H1 (cell line): ENCODE measurements at regions not wholly inside any gene's neighbourhood (a gene's known extent, or its start where the extent isn't known, plus 50 kb on each side); places are given as distances from the start of the nearest gene placed in this dataset.

Experiments
- EGR1 ChIP-seq: IDR thresholded peaks from 2 replicates; pipeline ENCODE4 v1.6.1; 2011; ENCODE audit warnings: low read depth, low read length, borderline replicate concordance
- ZNF274 ChIP-seq: IDR thresholded peaks from 2 replicates; pipeline ENCODE4 v1.7.0; 2012; ENCODE audit warnings: low read length, borderline replicate concordance; ENCODE audit errors: extremely low read depth
- TF ChIP-seq, protein P1 (sequence below): fragments of 300-600 bp; sonication (generic); IDR thresholded peaks from 2 replicates; pipeline ENCODE4 v1.7.1; 2012; ENCODE audit warnings: low read length, moderate library complexity, mild to moderate bottlenecking, inconsistent platforms; ENCODE audit not compliant: insufficient replicate concordance
- TF ChIP-seq, protein P2 (sequence below): IDR thresholded peaks from 2 replicates; pipeline ENCODE4 v1.6.1; 2011; ENCODE audit warnings: low read depth, mild to moderate bottlenecking, low read length; ENCODE audit not compliant: insufficient read depth

DNA sequence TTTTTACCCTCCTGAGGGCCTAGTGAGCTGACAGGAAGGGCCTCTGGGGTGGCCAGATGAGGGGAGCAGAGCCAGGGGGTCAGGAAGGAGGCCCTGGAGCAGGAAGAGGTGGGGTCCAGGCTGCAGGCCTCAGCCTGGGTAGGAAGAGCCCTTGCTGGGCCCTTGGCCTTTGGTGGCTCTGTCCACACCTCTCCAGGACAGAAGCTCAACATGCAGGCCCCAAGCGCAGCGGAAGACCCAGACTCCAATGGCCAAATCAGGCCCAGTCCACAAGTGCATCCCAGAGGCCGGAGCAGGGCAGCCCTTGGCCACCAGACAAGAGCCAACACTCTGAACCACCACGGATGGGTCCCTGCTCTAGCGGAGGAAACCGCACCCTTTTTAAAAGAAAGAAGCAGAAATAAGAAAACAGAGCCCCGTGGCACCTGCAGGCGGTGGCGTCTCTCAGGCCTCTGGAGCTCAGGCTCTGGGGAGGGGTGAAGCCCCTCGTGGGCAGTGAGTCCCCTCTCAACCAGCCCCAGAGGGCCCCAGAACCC lies 52.8 kb downstream of the FOXL3 start (continued):
- TF ChIP-seq, protein P1, sequence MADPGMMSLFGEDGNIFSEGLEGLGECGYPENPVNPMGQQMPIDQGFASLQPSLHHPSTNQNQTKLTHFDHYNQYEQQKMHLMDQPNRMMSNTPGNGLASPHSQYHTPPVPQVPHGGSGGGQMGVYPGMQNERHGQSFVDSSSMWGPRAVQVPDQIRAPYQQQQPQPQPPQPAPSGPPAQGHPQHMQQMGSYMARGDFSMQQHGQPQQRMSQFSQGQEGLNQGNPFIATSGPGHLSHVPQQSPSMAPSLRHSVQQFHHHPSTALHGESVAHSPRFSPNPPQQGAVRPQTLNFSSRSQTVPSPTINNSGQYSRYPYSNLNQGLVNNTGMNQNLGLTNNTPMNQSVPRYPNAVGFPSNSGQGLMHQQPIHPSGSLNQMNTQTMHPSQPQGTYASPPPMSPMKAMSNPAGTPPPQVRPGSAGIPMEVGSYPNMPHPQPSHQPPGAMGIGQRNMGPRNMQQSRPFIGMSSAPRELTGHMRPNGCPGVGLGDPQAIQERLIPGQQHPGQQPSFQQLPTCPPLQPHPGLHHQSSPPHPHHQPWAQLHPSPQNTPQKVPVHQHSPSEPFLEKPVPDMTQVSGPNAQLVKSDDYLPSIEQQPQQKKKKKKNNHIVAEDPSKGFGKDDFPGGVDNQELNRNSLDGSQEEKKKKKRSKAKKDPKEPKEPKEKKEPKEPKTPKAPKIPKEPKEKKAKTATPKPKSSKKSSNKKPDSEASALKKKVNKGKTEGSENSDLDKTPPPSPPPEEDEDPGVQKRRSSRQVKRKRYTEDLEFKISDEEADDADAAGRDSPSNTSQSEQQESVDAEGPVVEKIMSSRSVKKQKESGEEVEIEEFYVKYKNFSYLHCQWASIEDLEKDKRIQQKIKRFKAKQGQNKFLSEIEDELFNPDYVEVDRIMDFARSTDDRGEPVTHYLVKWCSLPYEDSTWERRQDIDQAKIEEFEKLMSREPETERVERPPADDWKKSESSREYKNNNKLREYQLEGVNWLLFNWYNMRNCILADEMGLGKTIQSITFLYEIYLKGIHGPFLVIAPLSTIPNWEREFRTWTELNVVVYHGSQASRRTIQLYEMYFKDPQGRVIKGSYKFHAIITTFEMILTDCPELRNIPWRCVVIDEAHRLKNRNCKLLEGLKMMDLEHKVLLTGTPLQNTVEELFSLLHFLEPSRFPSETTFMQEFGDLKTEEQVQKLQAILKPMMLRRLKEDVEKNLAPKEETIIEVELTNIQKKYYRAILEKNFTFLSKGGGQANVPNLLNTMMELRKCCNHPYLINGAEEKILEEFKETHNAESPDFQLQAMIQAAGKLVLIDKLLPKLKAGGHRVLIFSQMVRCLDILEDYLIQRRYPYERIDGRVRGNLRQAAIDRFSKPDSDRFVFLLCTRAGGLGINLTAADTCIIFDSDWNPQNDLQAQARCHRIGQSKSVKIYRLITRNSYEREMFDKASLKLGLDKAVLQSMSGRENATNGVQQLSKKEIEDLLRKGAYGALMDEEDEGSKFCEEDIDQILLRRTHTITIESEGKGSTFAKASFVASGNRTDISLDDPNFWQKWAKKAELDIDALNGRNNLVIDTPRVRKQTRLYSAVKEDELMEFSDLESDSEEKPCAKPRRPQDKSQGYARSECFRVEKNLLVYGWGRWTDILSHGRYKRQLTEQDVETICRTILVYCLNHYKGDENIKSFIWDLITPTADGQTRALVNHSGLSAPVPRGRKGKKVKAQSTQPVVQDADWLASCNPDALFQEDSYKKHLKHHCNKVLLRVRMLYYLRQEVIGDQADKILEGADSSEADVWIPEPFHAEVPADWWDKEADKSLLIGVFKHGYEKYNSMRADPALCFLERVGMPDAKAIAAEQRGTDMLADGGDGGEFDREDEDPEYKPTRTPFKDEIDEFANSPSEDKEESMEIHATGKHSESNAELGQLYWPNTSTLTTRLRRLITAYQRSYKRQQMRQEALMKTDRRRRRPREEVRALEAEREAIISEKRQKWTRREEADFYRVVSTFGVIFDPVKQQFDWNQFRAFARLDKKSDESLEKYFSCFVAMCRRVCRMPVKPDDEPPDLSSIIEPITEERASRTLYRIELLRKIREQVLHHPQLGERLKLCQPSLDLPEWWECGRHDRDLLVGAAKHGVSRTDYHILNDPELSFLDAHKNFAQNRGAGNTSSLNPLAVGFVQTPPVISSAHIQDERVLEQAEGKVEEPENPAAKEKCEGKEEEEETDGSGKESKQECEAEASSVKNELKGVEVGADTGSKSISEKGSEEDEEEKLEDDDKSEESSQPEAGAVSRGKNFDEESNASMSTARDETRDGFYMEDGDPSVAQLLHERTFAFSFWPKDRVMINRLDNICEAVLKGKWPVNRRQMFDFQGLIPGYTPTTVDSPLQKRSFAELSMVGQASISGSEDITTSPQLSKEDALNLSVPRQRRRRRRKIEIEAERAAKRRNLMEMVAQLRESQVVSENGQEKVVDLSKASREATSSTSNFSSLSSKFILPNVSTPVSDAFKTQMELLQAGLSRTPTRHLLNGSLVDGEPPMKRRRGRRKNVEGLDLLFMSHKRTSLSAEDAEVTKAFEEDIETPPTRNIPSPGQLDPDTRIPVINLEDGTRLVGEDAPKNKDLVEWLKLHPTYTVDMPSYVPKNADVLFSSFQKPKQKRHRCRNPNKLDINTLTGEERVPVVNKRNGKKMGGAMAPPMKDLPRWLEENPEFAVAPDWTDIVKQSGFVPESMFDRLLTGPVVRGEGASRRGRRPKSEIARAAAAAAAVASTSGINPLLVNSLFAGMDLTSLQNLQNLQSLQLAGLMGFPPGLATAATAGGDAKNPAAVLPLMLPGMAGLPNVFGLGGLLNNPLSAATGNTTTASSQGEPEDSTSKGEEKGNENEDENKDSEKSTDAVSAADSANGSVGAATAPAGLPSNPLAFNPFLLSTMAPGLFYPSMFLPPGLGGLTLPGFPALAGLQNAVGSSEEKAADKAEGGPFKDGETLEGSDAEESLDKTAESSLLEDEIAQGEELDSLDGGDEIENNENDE: no peak
- no peak for TF ChIP-seq EGR1
- no peak for TF ChIP-seq ZNF274
- TF ChIP-seq, protein P2, sequence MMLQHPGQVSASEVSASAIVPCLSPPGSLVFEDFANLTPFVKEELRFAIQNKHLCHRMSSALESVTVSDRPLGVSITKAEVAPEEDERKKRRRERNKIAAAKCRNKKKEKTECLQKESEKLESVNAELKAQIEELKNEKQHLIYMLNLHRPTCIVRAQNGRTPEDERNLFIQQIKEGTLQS: no peak
